ENCODE measurements at regions not wholly inside any gene's neighbourhood (a gene's known extent, or its start where the extent isn't known, plus 50 kb on each side); places are given as distances from the start of the nearest gene placed in this dataset.

GRCh38 chr6:92292067-92292466 is 1127.3 kb downstream of the EPHA7 start:
- DNase-seq (ENCODE audit: low spot score in 2 of 2) = no peak
- TF ChIP-seq CTCF (IDR thresholded peaks at IDR 0.05) = no peak
- intact Hi-C loops (cut with DNase I) = no loop called here

GRCh38 chr6:92289831-92290230 is 1129.5 kb downstream of the EPHA7 start:
- H3K27ac ChIP-seq = no peak overlapping the region
- no peaks in the 10 kb centered on the region for H3K4me1 ChIP-seq
- no peak for DNase-seq (ENCODE audit: low spot score in 2 of 2)
- H3K27me3 ChIP-seq = no peaks in the 10 kb centered on the region
- no peak for TF ChIP-seq CTCF (IDR thresholded peaks at IDR 0.05)
- H3K9me3 ChIP-seq = no peaks in the 10 kb centered on the region
- intact Hi-C loops (cut with DNase I) = no loop called here
- H3K36me3 ChIP-seq = no peaks in the 10 kb centered on the region
- no peak overlapping the region for H3K4me3 ChIP-seq

More at GRCh38 chr6:92292067-92292466, 1127.3 kb downstream of the EPHA7 start:
- no peaks in the 10 kb centered on the region for H3K9me3 ChIP-seq
- H3K27me3 ChIP-seq = no peaks in the 10 kb centered on the region
- no peak overlapping the region for H3K27ac ChIP-seq
- H3K36me3 ChIP-seq = no peaks in the 10 kb centered on the region
- no peaks in the 10 kb centered on the region for H3K4me1 ChIP-seq
- H3K4me3 ChIP-seq = no peak overlapping the region

GRCh38 chr6:92281571-92282076 is 1137.7 kb downstream of the EPHA7 start:
- Histone ChIP-seq H3K36me3 (no peaks in the 10 kb centered on the region), H3K9me3 (no peaks in the 10 kb centered on the region), H3K4me1 (no peaks in the 10 kb centered on the region), H3K27me3 (no peaks in the 10 kb centered on the region), H3K4me3 (no peak overlapping the region), H3K27ac (no peak overlapping the region)
- intact Hi-C loops (cut with DNase I) = no loop called here
- no peak for DNase-seq (ENCODE audit: low spot score in 2 of 2)
- no peak for TF ChIP-seq CTCF (IDR thresholded peaks at IDR 0.05)

GRCh38 chr6:92275150-92275549 is 1144.2 kb downstream of the EPHA7 start:
- no peak for TF ChIP-seq CTCF (IDR thresholded peaks at IDR 0.05)
- no peak overlapping the region for H3K27ac ChIP-seq
- no peaks in the 10 kb centered on the region for H3K4me1 ChIP-seq
- no peaks in the 10 kb centered on the region for H3K27me3 ChIP-seq
- H3K4me3 ChIP-seq = no peak overlapping the region
- H3K36me3 ChIP-seq = no peaks in the 10 kb centered on the region
- DNase-seq (ENCODE audit: low spot score in 2 of 2) = no peak
- no peaks in the 10 kb centered on the region for H3K9me3 ChIP-seq
- intact Hi-C loops (cut with DNase I) = no loop called here

- DNase-seq (ENCODE audit: low spot score in 2 of 2) = no peak
- no peaks in the 10 kb centered on the region for H3K36me3 ChIP-seq
- H3K27ac ChIP-seq = no peak overlapping the region
- no peaks in the 10 kb centered on the region for H3K4me1 ChIP-seq
- no peaks in the 10 kb centered on the region for H3K27me3 ChIP-seq
- intact Hi-C loops (cut with DNase I) = no loop called here
- TF ChIP-seq CTCF (IDR thresholded peaks at IDR 0.05) = no peak
- H3K9me3 ChIP-seq = no peaks in the 10 kb centered on the region
- H3K4me3 ChIP-seq = no peak overlapping the region
Measured at GRCh38 chr6:92274588-92274987, 1144.8 kb downstream of the EPHA7 start.

- Histone ChIP-seq H3K27ac (no peak overlapping the region), H3K9me3 (no peaks in the 10 kb centered on the region), H3K4me1 (no peaks in the 10 kb centered on the region), H3K27me3 (no peaks in the 10 kb centered on the region), H3K36me3 (no peaks in the 10 kb centered on the region), H3K4me3 (no peak overlapping the region)
- no peak for DNase-seq (ENCODE audit: low spot score in 2 of 2)
- no peak for TF ChIP-seq CTCF (IDR thresholded peaks at IDR 0.05)
- intact Hi-C loops (cut with DNase I) = no loop called here
Measured at GRCh38 chr6:92273694-92274093, 1145.7 kb downstream of the EPHA7 start.
